ENCODE measurements at regions not wholly inside any gene's neighbourhood (a gene's known extent, or its start where the extent isn't known, plus 50 kb on each side); places are given as distances from the start of the nearest gene placed in this dataset.

- H3K4me1 ChIP-seq (ENCODE audit: control insufficient read depth in 1 of 2, insufficient read depth in 2 of 2, low read depth in 1 of 2, low read length in 1 of 2) = no peaks in the 10 kb centered on the region
- H3K9me2 ChIP-seq = no peaks in the 10 kb centered on the region
- no peak overlapping the region for H3K27ac ChIP-seq (ENCODE audit: low read depth in 2 of 2, low read length in 1 of 2)
- TF ChIP-seq JUND (IDR thresholded peaks at IDR 0.05) (no peak), EZH2phosphoT487 (IDR thresholded peaks at IDR 0.05; ENCODE audit: borderline replicate concordance, low read depth) (no peak), CHD2 (IDR thresholded peaks at IDR 0.05; ENCODE audit: low read length, partially characterized antibody) (no peak), TAF1 (IDR thresholded peaks at IDR 0.05; ENCODE audit: borderline replicate concordance, low read depth, low read length) (no peak), RCOR1 (IDR thresholded peaks at IDR 0.05; ENCODE audit: low read length) (no peak), EP300 (IDR thresholded peaks at IDR 0.05; ENCODE audit: borderline replicate concordance in 1 of 2, low read depth in 1 of 2, low read length in 1 of 2) (no peak), POLR2AphosphoS5 (IDR thresholded peaks at IDR 0.05; ENCODE audit: low read depth, low read length) (no peak), PBX3 (IDR thresholded peaks at IDR 0.05) (no peak), FOXJ3 (CRISPR knock-in tag; IDR thresholded peaks at IDR 0.05) (no peak), NFIC (IDR thresholded peaks at IDR 0.05; ENCODE audit: borderline replicate concordance) (no peak), MAX (IDR thresholded peaks at IDR 0.05; ENCODE audit: low read depth) (no peak), TEAD4 (IDR thresholded peaks at IDR 0.05; ENCODE audit: borderline replicate concordance, insufficient read depth) (no peak)
- H3K9ac ChIP-seq = no peak overlapping the region
- no peak for DNase-seq
- no peak overlapping the region for H2AFZ ChIP-seq (ENCODE audit: low read depth)
- no peak overlapping the region for H3K4me3 ChIP-seq (ENCODE audit: low read depth in 2 of 2, low read length in 1 of 2)
- no peaks in the 10 kb centered on the region; the same call in 1 of the 2 replicates for H3K9me3 ChIP-seq
- no peaks in the 10 kb centered on the region for H3K79me2 ChIP-seq (ENCODE audit: insufficient read depth)
- no peak overlapping the region for H3K4me2 ChIP-seq
- H4K20me1 ChIP-seq (ENCODE audit: insufficient read depth) = no peaks in the 10 kb centered on the region
- 26% methylated on average over 4 of the region's 5 CpGs for WGBS (ENCODE audit: low lambda C conversion rate)
- H3F3A ChIP-seq (replicated peaks; ENCODE audit: insufficient read depth) = no peaks in the 10 kb centered on the region
- ChIA-PET POLR2A (no interaction called here), CTCF (no interaction called here)
- H3K36me3 ChIP-seq (replicated peaks in 1 of 2; ENCODE audit: control insufficient read depth in 1 of 2, insufficient read depth in 2 of 2, low read length in 1 of 2) = no peaks in the 10 kb centered on the region
- no peaks in the 10 kb centered on the region for H3K27me3 ChIP-seq (ENCODE audit: insufficient read depth)
Measured at GRCh38 chr4:66266035-66266434, 595.7 kb upstream of the EPHA5 start.

GRCh38 chr4:66252291-66252690 is 582.0 kb upstream of the EPHA5 start:
- 4% methylated on average over 1 of the region's 1 CpG for WGBS (ENCODE audit: low lambda C conversion rate)
- Histone ChIP-seq H3K79me2 (ENCODE audit: insufficient read depth) (no peaks in the 10 kb centered on the region), H4K20me1 (ENCODE audit: insufficient read depth) (no peaks in the 10 kb centered on the region), H3K9me3 (no peaks in the 10 kb centered on the region), H3K4me1 (ENCODE audit: control insufficient read depth in 1 of 2, insufficient read depth in 2 of 2, low read depth in 1 of 2, low read length in 1 of 2) (no peaks in the 10 kb centered on the region), H3F3A (replicated peaks; ENCODE audit: insufficient read depth) (no peaks in the 10 kb centered on the region), H3K36me3 (replicated peaks in 1 of 2; ENCODE audit: control insufficient read depth in 1 of 2, insufficient read depth in 2 of 2, low read length in 1 of 2) (no peaks in the 10 kb centered on the region), H3K9ac (no peak overlapping the region), H3K9me2 (no peaks in the 10 kb centered on the region), H3K4me2 (no peak overlapping the region), H2AFZ (ENCODE audit: low read depth) (no peak overlapping the region), H3K4me3 (ENCODE audit: low read depth in 2 of 2, low read length in 1 of 2) (no peak overlapping the region), H3K27me3 (ENCODE audit: insufficient read depth) (no peaks in the 10 kb centered on the region), H3K27ac (ENCODE audit: low read depth in 2 of 2, low read length in 1 of 2) (no peak overlapping the region)
- no peak for DNase-seq
- TF ChIP-seq CTCF (IDR thresholded peaks at IDR 0.05) (peak; percentile 35), TAF1 (IDR thresholded peaks at IDR 0.05; ENCODE audit: borderline replicate concordance, low read depth, low read length) (no peak), RAD21 (IDR thresholded peaks at IDR 0.05; ENCODE audit: low read length) (no peak)
- POLR2A ChIA-PET = no interaction called here
- CTCF ChIA-PET = no interaction called here

Measured in SK-N-SH (cell line).